DLD1 (cell line): ENCODE measurements at regions not wholly inside any gene's neighbourhood (a gene's known extent, or its start where the extent isn't known, plus 50 kb on each side); places are given as distances from the start of the nearest gene placed in this dataset.
"Not testable (repeated sequence)": the region's sequence is repeated elsewhere in the genome, so short reads cannot be mapped to it uniquely, and the experiment has no call there.

Experiments
- in situ Hi-C: cut with HindIII; loops from 2 replicates; pipeline ENCODE4 v1.10.0; 2017; ENCODE audit warnings: low sequenced_read_pairs

DNA sequence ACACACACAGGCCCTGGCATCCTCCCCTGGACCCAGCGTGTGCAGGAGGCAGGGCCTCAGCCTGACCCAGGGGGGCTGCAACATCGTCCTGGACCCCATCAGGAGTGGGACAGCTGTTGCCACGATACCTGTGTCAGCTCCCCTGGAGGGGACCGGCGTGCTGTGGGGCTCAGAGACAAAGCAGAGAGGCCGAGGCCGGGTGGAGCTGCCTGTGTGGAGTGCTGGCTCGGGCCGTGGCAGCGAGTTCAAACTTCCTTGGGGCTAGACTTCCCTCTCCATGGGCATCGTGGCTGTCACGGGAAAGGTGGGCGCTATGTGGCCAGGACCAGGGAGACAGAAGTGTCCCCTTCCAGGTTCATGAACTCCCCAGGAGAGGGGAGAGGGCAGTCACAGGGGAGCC, 155.0 kb upstream of the SFSWAP start:
- in situ Hi-C loops: no loop called here

DNA sequence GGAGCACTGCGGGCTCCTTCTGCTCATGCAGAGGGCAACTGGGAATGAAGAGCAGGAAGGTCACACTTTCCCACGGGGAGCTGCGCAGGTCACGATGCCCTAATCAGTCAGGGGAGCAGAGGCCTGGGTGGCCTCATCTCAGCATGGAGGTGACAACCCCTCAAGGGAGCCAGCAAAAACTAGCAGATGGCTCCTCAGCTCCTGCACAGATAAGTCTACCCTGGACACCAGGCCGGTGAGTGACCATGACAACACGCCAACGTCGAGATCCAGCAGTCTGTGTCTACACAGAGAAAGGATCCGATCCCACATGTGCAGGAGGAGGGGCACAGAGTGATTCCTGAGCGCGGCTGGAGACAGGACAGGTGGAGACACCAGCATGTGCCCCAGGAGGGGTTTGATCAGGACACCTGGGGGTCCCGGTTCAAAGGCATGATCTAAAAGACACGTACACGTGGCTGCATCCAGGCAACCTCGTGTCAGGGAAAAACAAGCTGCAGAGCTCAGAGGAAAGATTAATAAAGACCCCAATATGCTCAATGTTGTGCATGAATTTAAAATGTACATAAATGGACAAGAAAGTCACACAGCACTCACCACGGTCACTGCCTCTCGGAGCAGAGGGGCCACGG, 153.7 kb upstream of the SFSWAP start:
- in situ Hi-C loops: no loop called here

DNA sequence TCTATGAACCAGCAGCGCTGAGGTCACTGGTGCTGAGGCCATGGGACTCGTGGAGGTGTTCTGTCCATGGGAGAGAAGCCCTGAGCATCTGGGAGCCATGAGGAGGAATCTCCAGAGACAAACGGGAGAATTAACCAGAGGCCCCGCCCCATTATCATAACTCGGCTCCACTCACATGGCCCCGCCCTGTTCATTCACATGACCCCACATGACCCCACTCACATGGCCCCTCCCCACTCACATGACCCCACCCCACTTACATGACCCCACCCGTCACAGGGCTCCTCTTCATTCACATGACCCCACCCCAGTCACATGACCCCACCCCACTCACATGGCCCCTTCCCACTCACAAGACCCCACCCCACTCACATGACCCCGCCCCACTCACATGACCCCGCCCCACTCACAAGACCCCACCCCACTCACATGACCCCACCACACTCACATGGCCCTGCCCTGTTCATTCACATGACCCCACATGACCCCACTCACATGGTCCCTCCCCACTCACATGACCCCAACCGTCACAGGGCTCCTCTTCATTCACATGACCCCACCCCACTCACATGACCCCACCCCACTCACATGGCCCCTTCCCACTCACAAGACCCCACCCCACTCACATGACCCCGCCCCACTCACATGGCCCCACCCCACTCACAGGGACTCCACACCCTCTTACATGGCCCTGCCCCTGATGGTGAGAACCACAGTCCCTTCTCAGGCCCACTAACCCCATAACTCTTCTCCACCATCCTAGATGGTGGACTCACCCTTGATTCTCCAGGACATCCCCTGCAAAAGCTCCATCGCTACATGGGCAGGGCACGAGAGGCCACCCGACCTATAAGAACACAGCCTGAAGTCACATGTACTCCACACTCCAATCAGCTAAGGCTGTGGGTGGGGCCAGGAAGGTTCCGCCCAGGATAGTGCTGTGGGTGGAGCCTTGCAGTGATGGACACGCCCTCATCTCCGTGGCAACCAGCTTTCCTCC, 151.1 kb upstream of the SFSWAP start:
- in situ Hi-C loops: no loop called here

DNA sequence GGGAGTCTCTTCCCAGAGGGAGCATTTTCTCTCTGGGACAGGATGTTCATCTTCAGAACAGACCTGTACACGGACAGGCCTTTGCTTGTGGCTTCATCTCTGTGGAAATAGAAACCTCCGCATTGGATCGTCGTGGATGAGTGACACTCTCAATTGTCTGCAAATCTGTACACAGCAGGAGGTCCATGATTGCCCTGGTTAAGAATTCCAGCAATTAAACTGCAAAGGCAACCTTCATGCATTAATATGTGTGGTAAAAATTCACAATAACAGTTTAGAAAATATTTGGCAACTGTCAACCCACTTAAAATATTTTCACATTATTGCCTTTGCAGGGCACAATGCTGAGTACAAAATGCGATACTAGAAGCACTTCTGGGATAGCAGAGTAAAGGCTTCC, 149.8 kb upstream of the SFSWAP start:
- in situ Hi-C loops: no loop called here

DNA sequence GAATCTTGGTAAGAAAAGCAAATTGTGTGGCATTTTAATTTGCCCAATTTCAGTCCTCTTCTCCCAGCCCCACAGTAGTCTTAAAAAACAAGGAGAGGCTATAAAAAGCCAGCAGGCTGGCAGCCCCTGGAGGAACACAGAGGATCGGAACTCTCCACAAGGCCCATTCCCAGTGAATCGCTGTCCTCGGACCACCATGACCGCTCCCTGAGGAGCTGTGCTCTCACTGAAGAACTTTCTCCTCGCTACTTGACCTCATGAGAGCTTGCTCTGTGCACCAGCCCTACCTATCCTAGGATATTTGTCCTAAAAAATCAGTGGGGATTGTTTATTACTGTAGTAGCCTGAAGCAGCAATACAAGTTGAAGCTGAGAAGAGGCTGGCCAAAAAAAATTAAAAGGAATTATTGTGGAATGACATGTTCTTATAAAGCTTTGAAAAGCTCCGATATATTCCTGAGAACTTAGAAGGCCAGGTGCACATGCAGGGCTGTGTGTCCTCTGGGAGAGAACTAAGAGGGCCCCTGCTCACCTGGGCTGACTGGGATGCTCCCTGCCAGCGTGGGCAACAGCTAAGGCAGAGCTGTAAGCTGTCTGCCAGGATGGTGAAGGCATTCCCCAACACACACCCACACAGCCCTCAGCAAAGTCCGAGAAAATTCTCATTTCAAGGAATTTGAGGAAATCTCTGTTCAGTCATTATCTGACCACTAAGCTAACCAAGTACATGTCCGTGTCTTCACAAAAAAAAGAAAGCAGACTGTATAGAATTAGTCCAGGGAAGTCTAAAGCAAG, 148.8 kb upstream of the SFSWAP start:
- in situ Hi-C loops: no loop called here

DNA sequence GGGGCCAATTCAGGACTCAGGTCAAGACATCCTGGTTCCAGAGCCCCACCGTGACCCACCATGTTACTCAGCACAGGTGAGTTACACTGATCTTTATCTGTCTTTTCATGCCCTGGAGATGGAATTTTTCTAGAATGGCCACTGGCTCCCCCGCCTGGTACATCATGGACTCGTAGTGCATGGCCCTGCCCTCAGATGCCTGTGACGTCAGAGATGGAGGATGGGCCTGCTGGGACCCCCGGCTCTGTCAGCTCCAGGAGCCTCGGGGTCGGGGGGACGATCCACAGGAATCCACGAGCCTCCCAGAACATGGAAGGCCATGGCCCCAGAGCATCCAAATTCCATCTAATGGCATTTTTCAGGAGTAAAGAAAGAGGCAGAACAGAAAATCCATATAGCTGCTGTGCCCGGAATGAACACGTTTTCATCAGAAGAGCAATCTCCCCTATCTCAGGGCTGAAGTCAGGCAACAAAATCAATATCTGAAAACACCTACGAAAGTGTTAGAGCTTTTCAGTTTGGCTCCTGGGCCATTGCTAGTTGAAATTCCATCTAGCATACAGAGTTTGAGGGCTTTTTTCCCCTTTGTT, 146.7 kb upstream of the SFSWAP start:
- in situ Hi-C loops: not testable (repeated sequence)

DNA sequence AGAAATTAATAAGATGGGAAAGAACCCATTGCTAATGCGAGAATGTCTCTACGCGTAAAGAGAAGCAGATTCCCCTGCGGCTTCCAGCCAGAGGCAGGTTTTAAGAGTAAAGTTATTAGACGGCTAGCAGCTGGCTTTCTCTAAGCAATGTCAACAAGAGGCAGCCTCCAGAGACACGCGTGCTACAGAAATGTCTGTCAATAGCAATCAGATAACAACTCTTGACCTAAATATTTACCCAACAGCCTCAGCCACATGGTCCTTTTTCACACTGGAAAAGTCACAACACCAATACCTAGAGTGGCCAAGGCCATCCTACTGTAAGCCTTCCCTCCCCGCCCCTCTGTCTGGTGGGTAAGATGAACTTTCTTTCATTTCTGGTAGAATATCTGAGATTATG, 146.0 kb upstream of the SFSWAP start:
- in situ Hi-C loops: no loop called here

DNA sequence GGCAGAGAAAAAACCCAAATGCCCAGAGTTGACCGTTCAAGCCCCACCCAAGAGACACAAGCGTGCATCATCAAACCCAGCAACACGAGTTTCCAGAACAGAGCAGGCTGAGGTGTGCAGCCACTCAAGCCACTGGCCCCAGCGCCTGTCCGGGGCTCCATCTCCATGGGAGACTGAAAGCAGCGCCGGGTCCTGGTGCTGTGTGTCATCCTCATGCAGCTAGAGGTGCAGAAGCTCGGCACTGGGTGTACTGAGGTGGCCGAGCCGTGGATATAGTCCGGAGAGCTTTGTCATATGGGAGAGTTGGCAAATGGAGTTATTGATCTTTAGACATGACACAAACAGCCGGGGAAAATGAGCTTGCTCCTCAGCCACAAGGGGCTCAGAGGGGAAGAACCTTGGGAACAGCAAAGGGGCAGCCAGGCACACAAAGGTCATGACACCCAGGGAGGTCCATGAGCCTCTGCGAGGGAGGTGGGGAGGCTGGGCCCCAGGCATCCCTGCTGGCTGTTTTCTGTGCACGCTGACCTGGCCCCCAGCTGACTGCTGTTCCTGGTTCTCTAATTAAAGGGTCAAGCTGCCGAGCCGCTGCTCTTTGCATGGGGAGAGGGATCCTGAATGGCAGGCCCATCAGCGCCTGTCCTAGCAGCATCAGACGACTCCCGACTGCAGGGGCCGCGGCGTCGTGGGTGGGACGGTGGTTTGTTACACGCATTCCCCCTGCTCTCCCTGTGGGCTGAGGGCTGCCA, 145.4 kb upstream of the SFSWAP start:
- in situ Hi-C loops: no loop called here

DNA sequence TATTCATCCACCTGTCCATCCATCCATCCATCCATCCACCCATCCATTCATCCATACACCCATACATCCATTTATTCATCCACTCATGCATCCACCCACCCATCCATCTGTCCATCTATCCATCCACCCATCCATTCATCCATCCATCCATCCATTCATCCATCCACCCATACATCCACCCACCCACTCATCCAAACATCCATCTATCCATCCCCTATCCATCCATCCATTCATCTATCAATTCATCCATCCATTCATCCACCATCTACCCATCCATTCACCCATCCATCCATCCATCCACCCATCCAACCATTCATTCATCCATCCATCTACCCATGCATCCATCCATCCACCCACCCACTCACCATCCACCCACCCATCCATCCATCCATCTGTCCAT, 142.6 kb upstream of the SFSWAP start:
- in situ Hi-C loops: no loop called here

DNA sequence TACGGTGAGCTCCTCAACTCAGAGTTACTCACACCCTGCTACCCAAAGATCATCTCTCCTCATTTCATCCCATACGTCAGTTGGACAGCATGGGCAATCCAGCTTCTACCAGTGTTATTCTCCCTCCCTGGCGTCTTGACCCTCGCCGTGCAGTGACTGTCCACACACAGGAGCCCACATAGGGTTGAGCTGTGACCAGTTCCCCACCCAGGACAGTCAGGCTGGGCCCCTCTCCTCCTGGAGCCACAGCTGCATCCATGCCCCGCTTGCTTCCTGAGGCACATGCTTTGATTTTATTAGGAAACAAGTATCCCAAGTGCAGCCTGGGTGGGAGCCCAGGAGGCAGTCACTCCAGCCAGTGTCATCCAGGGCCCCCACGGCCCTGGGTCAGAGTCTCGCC, 140.3 kb upstream of the SFSWAP start:
- in situ Hi-C loops: no loop called here

DNA sequence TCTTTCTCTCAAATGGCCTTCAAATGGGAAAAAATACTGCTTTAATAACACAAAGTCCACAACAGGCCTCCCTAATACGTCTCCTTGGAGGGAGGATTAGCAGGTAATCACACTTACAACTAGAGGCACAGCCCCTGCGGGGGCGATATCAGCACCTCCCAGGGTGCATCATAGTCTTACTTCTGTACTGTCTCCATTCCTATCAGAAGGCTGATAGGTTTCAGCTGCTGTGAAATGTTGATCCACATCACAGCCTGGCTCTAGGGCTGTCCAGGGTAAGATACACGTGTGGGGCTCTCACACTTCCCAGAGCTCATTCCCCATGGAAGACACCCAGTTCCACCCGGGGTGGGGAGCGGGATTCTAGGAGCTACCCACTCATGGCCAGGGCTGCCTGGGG, 139.1 kb upstream of the SFSWAP start:
- in situ Hi-C loops: no loop called here

DNA sequence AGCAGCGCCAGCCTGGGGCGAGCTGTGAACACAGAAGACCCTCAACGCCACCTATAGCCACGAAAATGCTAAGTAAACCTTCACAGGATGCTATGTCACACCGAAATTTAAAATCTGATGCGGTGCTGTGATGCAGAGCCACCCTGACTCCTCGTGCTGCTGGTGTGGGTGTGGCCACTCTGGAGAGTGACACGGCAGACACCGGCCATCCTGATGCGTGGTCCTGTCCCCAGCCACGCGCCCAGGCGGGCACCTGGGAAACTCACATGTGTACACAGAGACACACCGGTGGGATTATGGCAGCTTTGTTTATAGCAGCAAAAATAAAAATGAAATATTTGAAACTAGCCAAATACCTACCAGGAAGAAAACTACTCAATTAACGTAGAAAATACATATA, 138.3 kb upstream of the SFSWAP start:
- in situ Hi-C loops: no loop called here

DNA sequence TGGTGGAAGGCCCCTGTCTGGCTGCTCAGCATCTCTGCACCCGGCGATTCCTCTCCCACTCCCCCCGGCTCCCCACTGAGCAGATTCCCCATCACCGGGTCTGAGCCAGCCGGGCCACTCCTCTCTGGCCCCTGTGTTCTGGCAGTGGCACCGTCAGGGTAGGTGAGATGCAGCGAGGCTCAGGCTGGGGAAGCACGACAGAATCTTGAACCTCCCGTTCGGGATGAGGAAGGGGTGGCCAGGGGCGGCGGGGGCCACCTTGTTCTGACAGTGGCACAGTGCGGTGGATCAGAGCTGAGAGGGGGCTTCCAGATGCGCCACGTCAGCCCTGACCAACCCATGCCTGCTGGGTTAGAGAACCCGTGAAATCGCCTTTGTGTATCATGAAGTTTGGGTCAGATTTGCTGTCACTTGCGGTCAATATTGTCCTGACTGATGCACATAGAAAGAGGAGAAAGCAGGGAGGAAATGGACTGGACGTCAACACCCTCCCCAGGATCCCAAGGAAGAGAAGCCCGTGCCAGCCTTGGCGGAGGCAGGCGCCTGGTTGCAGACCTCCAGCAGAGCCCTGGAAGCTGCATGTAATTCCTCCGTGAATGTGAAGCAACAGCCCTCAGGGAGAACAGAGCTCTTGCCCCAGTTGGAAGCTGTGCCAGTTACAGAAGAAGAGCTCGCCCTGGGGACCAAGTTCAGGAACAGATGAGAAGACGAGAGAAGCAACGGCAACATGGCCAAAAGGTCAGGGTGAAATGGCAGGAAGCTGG, 137.1 kb upstream of the SFSWAP start:
- in situ Hi-C loops: no loop called here

DNA sequence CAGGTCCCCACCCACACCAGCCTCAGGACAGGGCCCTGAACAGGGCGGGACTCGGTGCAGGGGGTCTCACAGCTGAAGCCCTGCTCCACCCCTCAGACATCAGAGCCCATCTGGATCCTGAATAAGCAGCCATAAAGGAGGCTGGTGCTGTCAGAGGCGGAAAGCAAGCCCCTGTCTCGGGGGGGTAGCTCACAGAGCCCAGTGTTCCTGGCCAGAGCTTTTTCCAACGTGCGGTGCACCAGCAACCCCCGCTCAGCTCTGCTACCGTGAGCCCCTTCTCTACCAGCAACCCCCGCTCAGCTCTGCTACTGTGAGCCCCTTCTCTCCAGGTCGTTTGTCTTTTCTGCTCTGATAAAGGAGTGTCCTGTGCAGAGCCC, 136.5 kb upstream of the SFSWAP start:
- in situ Hi-C loops: no loop called here

DNA sequence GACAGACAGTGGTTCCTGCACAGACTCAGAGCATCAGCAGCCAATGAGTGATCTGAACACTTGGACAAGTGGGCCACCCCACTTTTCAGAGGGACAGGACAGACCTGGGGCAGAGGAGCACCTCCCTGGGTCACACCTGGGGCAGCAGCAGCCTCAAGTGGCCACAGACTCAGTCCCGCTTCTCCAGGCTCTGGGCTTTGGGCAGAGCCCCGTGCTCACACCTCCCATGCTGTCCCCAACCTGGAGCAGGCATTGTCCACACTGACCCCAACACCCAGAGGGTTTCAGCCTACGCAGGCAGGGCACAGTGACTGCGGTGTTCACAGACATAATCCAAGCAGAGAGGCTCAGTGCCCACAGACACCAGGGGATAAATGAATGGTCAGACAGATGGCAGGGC, 135.5 kb upstream of the SFSWAP start:
- in situ Hi-C loops: no loop called here

DNA sequence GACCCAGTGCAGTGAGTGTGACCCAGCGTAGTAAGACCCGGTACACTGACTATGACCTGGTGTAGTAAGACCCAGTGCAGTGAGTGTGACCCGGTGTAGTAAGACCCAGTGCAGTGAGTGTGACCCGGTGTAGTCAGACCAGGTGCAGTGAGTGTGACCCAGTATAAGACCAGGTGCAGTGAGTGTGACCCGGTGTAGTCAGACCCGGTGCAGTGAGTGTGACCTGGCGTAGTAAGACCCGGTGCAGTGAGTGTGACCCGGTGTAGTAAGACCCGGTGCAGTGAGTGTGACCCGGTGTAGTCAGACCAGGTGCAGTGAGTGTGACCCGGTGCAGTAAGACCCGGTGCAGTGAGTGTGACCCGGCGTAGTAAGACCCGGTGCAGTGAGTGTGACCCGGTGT, 134.2 kb upstream of the SFSWAP start:
- in situ Hi-C loops: not testable (repeated sequence)

DNA sequence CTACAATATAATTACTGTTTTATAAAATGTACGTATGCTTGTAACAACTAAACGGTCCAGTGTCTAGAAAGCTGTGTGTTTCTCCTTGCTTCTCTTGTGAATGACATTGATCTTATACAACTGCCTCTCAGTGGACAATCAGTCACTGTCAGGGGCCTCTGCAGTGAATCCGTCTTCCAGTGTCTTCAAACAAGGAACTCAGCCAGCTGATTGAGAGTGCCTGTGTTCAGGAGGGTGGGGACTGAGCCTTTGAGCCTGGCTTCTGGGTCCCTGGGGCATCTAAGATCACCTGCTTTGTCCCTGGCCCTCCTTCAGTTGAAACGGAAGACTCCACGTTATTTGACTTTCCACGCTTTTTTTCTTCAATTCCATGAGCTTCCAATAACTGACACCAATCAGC, 133.1 kb upstream of the SFSWAP start:
- in situ Hi-C loops: no loop called here

DNA sequence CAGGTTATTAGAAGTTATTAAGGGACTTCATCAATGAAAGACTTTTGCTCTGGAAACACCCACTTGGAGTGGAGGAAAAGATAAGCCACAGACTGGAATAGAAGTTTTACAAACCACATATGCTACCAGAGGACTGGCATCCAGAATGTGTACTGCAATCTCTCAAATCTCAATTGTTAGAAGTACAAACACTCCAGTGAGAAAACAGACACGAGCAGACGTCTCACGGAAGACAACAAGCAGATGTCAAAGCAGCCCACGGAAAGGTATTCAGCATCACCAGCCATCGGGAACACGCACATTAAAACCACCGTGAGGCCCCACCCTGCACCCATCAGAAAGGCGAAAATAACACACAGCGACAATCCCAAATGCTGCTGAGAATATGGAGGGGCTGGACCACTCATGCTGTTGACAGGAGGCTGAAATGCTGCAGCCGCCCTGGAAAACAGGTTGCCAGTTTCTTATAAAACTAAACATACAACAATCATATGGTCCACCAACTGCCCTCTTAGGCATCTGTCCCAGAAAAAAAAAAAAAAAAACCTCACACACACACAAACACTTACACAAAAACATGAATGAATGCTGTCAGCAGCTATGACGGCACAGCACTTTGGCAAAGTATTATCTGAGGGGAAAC, 131.9 kb upstream of the SFSWAP start:
- in situ Hi-C loops: no loop called here

DNA sequence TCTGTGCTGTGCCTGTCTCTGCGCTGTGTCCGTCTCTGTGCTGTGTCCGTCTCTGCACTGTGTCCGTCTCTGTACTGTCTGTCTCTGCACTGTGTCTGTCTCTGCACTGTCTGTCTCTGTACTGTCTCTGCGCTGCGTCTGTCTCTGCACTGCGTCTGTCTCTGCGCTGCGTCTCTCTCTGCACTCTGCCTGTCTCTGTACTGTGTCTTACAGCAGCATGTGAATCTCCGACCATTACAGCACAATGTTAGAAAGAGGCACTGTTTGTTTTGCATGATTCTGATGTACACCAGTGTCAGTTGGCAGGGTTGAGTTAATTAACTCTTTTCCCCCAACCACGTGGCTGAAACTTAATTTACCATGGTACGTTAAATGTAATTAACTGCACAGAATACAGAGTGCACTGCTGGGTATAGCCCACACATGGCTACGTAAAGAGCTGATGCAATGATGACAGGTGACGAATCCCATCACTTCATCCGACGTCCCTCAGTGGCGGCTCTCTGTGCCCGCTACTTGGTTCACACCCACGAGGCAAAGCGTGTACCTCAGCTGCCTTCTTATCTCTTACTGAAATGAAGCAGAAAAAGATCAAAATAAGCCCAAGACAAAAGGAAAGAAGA, 127.7 kb upstream of the SFSWAP start:
- in situ Hi-C loops: no loop called here
